ENCODE measurements at regions not wholly inside any gene's neighbourhood (a gene's known extent, or its start where the extent isn't known, plus 50 kb on each side); places are given as distances from the start of the nearest gene placed in this dataset.

GRCh38 chr1:189438808-189439207 is 1038.9 kb downstream of the BRINP3 start:
- no peak for DNase-seq

GRCh38 chr1:189463166-189463565 is 1014.5 kb downstream of the BRINP3 start:
- no peak for DNase-seq

DNA sequence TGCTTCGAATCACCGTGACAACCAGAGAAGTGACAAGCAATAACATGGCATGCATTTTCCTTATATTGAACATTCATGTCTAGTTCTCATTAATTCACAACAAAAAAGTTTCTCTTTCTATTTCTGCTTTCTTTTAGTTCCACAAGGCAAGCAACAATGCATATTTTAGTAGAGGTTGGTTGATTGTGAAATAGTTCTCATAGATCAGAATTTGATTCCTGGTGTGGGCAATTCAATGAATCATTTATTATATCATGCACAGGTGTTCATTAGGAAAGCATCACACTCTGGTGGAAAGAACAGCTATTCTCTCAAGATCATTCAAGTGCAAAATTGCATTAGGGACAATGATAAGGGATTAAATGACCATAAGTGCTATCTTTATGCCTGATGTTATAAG is 980.9 kb downstream of the BRINP3 start:
- no peak for DNase-seq

DNA sequence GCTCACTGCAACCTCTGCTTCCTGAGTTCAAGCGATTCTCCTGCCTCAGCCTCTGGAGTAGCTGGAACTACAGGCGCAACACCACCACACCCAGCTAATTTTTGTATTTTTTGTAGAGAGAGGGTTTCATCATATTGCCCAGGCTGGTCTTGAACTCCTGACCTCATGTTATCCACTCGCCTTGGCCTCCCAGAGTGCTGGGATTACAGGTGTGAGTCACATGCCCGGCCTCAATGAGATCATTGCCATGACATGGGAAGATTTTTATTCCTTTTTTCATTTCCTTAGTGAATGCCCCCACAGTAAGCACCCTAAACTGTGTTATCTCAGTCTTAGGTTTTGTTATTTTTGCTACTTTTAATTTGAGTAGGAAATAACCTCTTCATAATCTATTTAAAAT is 977.9 kb downstream of the BRINP3 start:
- DNase-seq, result no peak

DNA sequence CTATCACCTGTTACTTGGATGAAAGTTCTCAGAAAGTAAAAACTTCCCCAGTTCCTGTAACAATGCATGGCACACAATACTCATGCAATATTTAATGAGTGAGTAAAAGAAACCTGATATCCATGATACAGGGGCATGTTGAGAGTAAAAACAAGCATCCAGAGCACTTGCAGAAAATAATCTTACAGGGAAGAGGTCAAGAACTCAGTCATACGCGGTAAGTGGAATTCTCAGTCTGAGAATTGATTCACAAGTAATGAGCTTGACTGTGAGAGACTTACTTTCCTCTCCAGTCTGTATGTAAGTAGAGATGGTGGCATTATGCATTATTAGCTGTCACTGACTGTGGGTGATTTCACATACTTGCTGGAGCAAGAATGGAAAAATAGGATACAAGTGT is 976.9 kb downstream of the BRINP3 start:
- no peak for DNase-seq

DNA sequence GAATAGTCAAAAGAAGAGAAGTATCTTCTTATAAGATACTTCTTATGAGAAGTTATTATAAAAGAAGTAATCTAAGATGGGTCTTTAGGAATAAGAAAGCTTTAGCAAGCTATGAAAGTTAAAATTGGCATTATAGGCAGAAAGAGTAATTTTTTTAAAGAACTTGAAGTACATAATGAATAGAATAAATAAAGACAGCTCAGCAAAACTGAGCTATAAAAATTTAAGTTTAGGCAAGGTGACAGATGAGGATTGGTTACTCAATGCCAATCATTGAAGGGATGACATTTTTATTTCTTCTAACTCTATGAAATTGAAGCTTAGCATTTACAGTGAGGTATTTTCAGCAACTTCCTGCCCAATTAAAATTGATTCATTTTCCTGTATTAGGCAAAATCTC is 966.8 kb downstream of the BRINP3 start:
- DNase-seq, result no peak

GRCh38 chr1:189513091-189513490 is 964.6 kb downstream of the BRINP3 start:
- DNase-seq, result no peak

DNA sequence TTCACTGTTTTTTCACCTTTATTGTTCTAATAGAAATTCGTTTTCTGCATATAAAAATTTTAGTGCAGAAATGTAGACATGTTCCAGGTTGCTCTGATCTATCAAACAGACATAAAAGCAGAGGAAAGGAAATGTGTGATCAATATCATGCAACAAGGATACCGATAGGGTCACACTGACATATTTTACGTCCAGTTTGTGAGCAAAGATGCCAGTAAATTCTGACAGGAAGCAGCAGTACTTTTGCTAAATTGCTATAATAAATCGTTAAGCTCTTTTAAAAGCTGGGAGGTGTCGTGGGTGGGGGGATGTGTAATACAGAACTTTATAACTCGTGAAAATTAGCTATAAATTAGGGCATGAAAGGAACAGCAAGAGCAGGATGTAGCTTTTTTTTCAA is 955.2 kb downstream of the BRINP3 start:
- DNase-seq, result no peak

- no peak for DNase-seq
These were observed 953.2 kb downstream of the BRINP3 start for GRCh38 chr1:189524501-189524900.

- no peak for DNase-seq
These were observed 947.5 kb downstream of the BRINP3 start for GRCh38 chr1:189530162-189530561.

DNA sequence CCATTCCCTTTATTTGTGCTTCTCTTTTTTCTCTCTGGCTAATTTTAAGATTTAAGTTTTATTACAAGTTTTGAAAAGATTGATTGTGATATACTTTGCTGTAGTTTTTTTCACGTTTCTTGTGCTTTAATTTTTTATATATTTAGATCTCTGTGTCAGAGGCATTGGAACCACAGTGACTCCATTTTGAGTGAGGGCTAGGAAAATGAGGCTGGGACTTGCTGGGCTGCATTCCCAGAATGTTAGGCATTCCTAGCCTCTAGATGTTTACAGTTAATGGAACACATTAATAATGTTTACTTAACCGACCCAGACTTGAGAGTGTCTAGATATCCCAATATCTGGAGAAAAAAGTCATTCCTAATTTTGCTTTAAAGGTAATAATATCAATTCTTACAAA is 939.4 kb downstream of the BRINP3 start:
- DNase-seq, result no peak

DNA sequence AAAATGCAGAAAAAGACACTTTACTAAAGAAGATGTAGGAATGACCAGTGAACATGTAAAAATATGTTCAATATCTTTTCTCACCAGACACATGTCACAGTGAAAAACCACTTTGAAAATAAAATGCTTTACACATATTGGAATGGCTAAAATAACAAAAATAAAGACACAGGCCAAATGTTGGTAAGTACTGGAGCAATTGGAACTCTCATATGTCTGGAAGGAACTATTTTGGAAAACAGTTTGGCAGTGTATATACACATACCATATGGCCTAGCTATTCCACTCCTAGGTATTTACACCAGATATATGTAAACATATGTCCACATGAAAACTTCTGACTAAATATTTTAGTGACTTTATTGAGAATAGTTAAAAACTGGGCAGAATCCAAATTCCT is 927.2 kb downstream of the BRINP3 start:
- no peak for DNase-seq

DNA sequence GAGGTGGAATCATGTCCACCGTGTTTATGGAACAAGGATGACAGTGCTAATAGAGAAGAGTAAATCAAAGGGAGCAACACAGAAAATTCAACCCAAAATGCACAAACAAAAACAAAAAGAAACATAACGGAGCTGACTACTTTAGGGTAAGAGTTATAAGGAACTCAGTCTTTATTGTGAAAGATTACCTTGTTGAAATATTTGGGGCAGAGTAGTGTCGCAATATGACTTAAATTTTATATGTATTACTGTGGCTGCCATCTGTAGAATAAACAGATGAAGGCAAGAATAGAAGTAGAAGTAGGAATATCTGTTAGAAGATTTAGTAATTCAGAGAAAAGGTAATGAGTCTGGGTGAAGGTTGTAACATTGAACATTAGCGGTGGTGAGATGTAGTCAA is 913.9 kb downstream of the BRINP3 start:
- DNase-seq, result no peak

- DNase-seq, result no peak
These were observed 909.8 kb downstream of the BRINP3 start for GRCh38 chr1:189567890-189568289.

DNA sequence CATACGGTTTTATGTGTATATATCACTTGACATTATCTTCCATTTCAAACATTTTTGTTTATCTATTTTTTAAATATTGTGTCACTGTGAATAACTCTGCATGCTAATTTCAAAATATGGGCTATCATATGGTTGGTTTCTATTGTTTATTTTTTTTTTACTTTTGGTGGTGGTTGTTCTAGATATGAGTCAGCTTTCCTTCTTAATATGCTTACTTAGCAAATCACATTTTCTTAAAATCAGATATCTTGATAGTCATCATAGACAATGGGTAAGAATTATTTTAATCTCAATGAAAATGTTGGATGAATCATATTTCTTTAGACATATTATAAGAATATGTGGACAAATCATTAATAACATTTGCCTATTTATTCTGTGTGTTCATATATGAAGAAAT is 881.5 kb downstream of the BRINP3 start:
- no peak for DNase-seq

DNA sequence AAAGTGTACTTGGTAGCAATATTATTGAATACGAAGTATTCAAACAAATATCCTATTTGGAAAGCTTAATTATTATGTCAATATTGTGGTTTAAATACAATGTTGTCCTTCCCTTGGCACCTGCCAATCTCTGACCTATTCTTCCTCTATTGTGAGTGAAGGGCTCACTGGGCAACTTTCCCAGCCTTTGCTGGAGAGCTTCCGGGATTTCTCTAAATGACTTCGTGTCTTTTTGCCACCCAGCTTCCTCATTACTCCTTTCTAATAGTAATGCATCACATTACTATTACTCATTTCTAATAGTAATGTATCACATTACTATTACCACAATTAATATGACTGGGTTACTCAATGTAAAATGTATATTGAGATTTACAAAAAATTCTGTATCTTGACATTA is 880.6 kb downstream of the BRINP3 start:
- DNase-seq, result no peak

DNA sequence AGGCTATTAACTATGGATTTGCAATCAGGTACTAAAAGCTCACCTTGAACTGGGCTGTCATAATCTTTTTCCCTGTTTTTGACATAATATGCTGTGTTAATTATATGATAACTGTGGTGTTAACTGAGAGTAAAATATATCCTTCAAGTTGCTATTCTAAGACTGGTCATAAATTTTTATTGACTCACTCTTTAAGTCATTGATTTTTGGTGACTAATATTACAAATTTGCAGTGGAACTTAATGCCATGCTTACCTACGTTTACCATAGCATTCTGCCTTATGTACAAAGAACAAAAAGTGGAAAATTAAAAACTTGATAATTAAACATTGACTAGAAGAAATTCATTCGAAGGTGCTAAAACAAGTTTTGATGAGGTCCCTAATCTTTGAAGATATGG is 872.4 kb downstream of the BRINP3 start:
- no peak for DNase-seq

DNA sequence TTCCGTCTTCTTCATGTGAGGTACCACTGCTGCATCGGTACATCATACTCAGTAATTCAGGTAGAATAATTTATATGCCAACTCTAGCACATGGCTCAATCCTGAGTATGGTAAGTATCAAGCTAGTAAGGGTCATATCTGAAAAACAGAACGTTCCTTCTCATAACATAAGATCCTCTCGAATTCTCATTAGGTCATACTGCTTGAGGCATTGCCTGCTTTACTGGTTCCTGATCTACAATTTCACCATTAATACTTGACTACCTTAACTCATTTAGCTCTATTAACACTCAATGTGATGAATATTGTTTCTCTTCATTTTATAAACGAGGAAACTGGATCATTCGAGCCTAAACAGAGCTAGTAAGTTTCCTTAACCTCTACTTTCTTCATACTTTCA is 871.6 kb downstream of the BRINP3 start:
- DNase-seq, result no peak

DNA sequence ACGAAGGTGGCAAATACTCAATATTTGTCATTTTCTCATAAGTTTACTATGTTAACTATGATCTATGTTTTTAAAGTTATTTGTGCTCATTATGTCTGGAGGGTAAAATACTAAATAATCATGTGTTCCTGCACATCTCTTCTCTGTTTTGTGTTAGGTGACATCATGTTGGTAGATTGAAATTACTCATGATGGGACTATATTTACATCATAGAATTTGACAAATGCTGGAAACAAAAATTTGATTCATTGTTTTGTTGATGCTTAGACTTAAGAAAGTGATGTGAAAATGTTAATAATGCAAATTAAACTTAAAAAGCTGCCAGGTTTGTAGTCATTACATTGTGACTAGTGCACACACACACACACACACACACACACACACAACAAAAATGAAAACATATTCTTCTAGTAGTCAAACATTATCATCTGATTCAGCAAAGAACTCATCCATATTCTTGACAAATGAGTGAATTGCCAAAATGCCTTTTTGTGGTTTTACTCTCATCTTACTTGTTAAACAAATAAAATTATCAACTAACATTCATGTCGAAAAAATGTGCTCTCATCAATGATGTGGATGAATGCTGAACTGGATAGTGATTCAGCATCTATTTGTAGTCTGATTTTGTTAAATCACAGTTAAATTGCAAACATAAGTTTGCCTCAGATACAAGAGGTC is 870.7 kb downstream of the BRINP3 start:
- no peak for DNase-seq

- DNase-seq, result no peak
These were observed 870.1 kb downstream of the BRINP3 start for GRCh38 chr1:189607477-189608096.

- no peak for DNase-seq
These were observed 868.5 kb downstream of the BRINP3 start for GRCh38 chr1:189609167-189609566.

DNA sequence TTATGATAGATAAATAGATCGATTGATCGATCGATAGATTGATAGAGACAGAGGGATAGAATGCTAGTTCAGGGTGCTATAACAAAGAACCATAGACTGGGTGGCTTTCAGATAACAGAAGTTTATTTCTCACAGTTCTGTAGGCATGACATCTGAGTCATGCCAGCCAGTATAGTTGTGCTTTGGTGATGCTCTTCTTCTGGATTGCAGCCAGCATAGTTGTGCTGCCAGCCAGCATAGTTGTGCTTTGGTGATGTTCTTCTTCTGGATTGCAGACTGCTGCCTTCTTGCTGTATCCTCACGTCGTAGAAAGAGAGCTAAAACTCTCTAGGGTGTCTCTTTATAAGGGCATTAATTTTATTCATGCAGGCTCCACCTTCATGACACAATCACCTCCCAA is 860.8 kb downstream of the BRINP3 start:
- DNase-seq, result no peak

- no peak for DNase-seq
These were observed 857.9 kb downstream of the BRINP3 start for GRCh38 chr1:189619682-189620332.

DNA sequence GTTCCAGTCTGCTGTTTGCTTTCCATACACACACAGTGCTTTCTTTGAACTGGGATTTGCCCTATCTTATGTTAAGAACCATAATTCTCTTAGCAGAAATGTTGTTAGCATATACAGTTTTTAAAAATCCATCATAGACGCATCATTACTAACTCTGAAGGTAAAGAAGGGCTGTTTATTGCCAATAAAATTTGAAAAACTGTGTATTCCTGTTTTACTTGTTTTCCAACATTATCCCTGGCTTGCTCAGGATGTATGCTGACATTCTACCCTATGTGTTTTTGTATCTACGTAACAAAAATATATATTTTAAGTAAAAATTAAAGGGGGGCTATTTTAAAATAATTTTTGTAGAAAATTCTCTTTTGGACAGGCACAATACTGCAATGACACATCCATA is 857.2 kb downstream of the BRINP3 start:
- no peak for DNase-seq

GRCh38 chr1:189623336-189623735 is 854.3 kb downstream of the BRINP3 start:
- no peak for DNase-seq

All from activated CD4-positive, alpha-beta T cell treated with anti-CD3 and anti-CD28 coated beads, Interleukin-2, amount 50 U/mL, for 48 hours (primary cell).